Transverse colon (tissue), 4 donors: ENCODE measurements at regions not wholly inside any gene's neighbourhood (a gene's known extent, or its start where the extent isn't known, plus 50 kb on each side); places are given as distances from the start of the nearest gene placed in this dataset.

Experiments used
- EP300 ChIP-seq: sonication (generic); formaldehyde crosslinking; IDR thresholded peaks from one replicate; pipeline ENCODE4 v1.6.1; 2017; ENCODE audit warnings: antibody characterized with exemption, low read depth
- POLR2A ChIP-seq: fragments of 450-650 bp; IDR thresholded peaks from one replicate; pipeline ENCODE4 v1.6.1; 2016; ENCODE audit warnings: antibody characterized with exemption, mild to moderate bottlenecking, moderate library complexity
- POLR2AphosphoS5 ChIP-seq, 3 donors: sonication (generic); formaldehyde crosslinking; IDR thresholded peaks; one replicate each; pipeline ENCODE4 v1.6.1; 2016; ENCODE audit warnings: antibody characterized with exemption in 3 of 3
- TF ChIP-seq, protein P1 (sequence below), 5 experiments: fragments of 200-600 bp in 3 of 5; fragments of 450-650 bp in 2 of 5; sonication (generic) in 3 of 5; IDR thresholded peaks; 1 replicate in 2 of 5; 2 replicates in 3 of 5; pipeline ENCODE4 v1.5.1; 2016 to 2017; ENCODE audit warnings: antibody characterized with exemption in 5 of 5, inconsistent platforms in 3 of 5, mild to moderate bottlenecking in 2 of 5, moderate library complexity in 1 of 5

- TF ChIP-seq POLR2AphosphoS5 (IDR thresholded peaks at IDR 0.05), result no peak
- no peak for TF ChIP-seq POLR2A
- no peak for TF ChIP-seq EP300
- TF ChIP-seq, protein P1, sequence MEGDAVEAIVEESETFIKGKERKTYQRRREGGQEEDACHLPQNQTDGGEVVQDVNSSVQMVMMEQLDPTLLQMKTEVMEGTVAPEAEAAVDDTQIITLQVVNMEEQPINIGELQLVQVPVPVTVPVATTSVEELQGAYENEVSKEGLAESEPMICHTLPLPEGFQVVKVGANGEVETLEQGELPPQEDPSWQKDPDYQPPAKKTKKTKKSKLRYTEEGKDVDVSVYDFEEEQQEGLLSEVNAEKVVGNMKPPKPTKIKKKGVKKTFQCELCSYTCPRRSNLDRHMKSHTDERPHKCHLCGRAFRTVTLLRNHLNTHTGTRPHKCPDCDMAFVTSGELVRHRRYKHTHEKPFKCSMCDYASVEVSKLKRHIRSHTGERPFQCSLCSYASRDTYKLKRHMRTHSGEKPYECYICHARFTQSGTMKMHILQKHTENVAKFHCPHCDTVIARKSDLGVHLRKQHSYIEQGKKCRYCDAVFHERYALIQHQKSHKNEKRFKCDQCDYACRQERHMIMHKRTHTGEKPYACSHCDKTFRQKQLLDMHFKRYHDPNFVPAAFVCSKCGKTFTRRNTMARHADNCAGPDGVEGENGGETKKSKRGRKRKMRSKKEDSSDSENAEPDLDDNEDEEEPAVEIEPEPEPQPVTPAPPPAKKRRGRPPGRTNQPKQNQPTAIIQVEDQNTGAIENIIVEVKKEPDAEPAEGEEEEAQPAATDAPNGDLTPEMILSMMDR (IDR thresholded peaks at IDR 0.05), result no peak
These were observed 76.0 kb upstream of the PCSK2 start for GRCh38 chr20:17150858-17151257.
